Hematopoietic multipotent progenitor cell treated with erythropoietin and hydrocortisone succinate and interleukin-3 and kit ligand, for 17 days (in vitro differentiated cells): ENCODE measurements at regions not wholly inside any gene's neighbourhood (a gene's known extent, or its start where the extent isn't known, plus 50 kb on each side); places are given as distances from the start of the nearest gene placed in this dataset.
"Not testable (repeated sequence)": the region's sequence is repeated elsewhere in the genome, so short reads cannot be mapped to it uniquely, and the experiment has no call there.

Source experiments
- DNase-seq: peaks from one replicate; pipeline ENCODE4 v3.0.0-alpha.2; 2015; ENCODE audit warnings: low spot score

DNA sequence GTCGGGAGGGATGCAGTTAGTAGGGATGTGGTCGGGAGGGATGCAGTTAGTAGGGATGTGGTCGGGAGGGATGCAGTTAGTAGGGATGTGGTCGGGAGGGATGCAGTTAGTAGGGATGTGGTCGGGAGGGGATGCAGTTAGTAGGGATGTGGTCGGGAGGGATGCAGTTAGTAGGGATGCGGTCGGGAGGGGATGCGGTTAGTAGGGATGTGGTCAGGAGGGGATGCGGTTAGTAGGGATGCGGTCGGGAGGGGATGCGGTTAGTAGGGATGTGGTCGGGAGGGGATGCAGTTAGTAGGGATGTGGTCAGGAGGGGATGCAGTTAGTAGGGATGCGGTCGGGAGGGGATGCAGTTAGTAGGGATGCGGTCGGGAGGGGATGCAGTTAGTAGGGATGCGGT lies 96.2 kb downstream of the BDH1 start:
- DNase-seq: not testable (repeated sequence)

DNA sequence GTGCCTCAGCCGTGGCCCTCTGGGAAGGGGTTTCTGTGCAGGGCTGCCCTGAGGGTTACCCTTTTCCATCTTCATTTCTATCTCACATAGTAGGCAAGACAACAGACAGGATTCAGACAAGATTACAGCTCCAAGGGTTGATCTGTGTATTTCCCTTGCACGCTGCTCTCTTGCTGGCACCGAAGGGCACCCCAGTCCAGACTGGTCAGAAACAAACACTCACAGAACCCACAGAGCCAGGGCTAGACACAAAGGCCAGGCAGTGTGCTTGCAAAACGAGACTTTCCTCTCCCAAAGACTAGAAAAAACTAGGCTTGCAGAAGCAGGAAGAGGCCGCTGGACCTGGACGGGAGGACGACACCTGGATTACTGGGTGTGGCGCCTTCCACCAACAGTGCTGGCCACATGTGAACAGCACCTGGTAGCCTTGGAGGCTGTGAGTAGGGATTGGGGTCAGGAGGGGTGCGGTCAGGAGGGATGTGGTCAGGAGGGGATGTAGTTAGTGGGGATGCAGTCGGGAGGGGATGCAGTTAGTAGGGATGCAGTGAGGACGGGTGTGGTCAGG lies 96.8 kb downstream of the BDH1 start:
- DNase-seq: no peak

DNA sequence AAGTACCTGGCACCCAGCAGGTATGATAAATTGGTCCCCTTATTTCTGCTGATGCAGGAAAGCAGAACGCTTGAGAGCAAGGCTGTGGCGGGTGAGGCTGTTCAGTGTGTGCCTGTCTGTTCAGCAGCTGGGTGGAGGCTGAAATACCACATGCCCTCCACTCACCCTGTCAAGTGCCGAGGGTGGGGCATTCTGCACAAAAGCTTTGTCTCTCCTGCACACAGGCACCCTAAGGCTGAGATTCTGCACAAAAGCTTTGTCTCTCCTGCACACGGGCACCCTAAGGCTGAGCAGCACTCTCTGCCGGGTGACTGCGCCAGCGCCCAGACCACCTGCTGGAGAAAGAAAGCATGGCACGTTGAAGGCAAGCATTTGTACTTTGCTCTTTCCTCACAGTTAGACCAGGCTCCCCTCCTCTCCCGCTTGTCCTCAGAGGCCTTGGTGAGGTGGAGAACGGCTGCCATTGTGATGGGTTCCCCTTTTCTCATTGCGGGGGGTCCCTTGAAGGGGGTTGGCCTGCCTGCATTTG lies 97.5 kb downstream of the BDH1 start:
- DNase-seq: no peak

DNA sequence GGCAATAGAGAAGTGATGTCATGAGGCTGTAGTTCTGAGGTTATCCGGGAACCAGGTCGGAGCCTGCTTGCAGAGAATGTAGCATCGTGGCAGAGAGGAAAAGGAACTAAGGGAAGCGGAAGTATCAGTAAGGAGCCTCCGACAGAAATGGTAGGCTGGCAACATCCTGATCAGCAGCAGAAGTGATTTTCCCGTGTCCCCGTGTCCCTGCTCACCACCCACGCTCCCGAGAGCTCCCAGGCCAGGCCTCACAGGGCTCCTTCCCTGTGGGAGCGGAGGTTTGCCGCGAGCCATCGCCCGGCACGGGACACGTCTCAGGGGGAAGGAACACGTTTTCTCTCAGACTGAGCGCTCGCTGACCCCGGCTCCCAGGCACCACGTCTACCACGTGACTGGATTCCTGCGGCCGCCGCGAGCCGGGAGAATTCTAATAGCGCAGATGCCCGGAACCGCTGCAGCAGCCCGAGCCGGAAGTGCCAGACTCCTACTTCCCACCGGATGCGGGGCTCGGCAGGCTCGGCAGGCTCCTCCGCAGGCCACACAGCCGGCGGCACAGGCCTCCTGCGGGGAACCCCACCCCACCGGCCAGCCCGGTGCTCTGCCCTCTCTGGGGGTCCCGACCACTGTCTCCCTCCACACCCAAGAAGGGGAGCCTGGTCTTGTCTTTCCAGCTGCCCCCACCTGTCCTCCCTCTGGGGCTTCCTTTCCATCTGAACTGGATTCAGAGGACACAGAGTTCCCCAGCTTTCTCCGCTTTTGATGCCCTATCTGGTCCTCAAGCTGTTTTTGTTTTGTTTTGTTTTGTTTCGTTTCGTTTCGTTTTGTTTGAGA lies 99.3 kb downstream of the BDH1 start:
- no peak for DNase-seq

DNA sequence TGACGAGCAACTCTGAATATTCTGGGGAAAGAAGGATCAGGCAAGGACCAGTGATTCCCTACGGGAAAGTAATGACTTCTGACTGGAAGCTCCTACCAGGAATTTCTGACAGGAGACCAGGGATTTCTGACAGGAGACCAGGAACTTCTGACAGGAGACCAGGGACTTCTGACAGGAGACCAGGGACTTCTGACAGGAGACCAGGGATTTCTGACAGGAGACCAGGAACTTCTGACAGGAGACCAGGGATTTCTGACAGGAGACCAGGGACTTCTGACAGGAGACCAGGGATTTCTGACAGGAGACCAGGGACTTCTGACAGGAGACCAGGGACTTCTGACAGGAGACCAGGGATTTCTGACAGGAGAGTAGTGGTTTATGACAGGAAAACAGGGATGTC lies 100.9 kb downstream of the BDH1 start:
- not testable (repeated sequence) for DNase-seq

DNA sequence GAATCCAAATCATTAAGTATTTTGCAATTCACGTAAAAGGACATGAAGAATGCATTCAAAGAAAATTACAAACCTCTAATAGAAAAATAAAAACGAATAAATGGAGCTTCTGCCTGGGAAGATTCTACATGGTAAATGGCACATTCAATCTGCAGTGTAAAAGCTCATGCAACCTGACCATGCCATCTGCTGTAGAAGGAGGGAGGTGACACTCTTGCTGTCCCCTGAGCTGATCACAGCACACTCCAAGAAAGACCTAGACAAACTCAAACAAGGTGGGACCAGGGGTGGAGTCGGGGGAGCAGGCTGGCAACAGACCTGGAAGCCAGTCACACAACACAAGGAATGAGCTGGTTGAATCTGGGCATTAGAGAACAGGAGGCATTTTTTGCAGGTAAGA lies 101.8 kb downstream of the BDH1 start:
- no peak for DNase-seq

DNA sequence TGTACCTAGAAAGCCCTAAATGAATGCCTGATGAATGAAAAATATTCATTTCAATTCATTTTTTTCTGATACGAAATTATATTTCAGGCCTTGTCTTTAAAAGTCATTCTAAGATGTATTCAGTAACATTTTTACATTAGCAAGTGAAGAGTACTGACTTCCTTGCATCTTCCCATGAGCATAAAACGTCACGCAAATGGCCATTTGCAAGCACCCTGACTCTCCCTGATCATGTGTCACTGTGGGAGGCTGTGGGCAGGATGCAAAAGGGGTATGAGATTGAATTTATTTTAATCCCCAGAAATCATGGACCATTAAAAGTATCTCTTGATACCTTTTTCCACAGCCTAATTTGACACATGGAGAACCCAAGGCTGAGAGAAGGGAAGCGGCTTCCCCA lies 105.0 kb downstream of the BDH1 start:
- DNase-seq: no peak

DNA sequence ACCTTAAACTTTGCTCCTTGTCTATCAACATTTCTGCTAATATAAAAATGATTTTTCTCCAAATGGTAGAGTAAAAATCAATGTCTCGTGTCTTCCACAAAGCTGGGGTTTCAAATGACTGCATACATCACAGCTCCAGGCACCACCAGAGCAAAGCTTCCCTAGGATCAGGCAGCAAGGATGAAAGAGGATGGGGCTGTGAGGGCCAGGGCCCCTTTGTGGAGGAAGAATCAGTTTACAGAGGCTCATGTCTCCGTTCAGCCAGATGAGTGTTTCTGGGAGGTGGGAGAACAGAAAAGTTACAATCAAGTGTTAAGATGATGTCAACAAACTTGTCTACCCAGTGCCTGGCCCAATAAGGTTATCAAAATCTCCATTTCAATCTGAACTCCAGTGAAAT lies 105.5 kb downstream of the BDH1 start:
- DNase-seq: no peak

DNA sequence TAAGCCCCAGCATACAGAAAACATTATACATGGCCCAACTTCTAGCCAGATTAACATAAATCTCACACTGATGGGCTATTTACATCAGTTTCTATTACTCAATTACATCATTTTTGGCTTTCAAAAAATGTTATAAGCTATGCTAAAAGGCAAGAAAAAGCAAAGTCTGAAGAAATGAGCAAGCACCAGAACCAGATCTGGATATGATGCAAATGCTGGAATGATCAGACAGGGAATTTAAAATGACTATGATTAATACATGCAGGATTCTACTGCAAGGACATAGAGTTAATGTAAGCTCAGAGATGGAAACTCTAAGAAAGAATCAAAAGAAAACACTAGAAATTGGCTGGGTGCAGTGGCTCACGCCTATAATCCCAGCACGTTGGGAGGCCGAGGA lies 106.6 kb downstream of the BDH1 start:
- not testable (repeated sequence) for DNase-seq

DNA sequence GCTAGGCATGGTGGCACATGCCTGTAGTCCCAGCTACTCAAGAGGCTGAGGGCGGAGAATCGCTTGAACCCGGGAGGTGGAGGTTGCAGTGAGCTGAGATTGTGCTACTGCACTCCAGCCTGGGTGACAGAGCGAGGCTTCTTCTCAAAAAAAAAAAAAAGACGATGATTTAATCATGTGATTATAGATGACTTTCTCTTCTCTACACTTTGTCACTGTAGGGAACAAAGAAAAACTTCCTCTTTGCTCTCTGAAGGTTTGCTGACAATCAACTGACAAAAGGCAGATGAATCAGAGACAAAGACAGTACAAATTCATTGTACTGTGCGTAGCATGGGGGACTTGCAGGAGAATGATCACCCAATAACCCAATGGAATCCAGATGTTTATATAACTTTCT lies 108.0 kb downstream of the BDH1 start:
- not testable (repeated sequence) for DNase-seq

DNA sequence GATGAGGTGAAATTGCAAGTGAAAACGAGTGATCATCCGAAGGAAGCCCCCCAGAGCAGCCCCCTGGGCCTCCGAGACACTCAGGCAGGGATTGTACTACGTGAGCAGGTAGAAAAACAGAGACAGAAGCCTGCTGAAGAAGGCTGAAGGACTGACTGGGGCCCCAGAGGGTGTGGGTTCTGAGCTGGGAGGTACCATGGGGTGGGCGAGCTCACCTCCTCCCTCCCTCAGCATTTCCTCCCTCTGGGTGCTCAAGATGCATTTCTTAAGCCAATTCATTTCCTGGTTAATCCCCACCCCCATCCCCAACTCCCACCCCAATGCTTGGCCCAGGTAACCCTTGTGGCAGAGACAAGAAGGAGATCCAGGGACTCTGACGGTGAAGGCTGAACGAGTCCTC lies 108.7 kb downstream of the BDH1 start:
- DNase-seq: no peak

DNA sequence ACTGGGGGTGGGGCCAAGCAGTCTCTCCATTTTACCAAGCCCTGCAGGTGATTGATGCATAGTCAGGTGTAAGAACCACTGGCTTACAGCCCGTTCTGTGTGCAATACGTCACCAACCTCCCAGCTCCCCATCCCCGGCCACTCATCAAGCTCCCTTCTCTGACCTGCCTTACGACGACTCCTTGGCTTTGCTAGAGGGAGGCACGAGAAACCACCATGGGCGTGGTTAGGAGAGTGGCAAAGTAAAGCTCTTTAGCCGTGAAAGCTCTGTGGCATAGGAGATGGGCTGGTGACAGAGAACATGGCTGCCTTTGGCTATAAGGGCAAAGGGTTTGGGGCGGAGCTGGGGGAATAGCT lies 109.1 kb downstream of the BDH1 start:
- no peak for DNase-seq

DNA sequence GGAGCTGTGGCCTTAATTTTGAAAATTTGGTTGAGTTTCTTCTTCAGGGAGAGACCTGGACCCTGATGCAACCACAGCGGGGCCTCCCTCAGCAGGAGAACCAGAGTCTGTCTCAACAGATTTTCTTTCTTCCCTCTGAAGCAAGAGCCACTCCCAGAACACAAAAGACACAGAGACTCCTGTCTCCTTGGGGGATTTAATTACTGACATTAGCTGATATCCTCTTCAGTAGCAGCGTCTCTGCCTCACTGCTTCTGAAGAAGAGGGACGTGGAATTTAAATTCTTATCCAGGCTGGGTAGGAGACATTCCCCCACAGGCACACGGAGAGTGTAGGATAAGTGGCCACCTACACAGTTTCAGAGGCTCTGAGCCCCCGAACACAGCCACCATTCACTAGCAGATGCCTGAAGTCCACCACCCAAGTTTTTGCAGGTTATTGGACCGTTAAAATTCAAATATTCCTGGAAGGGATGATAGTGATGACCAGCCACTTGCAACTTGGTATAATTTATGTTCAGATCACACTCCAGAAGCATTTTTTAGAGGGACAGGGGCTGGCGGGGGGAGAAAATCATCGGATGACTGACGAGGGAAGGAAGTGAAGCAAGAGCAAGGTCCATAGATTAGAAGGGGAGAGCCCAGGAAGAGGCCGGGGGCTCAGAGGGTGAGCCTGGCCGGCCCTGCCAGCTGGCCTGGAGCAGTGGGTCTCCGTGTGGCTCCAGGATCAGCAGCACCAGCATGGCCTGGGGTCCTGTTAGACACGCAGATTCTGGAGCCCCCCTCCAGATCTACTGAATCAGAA lies 109.7 kb downstream of the BDH1 start:
- DNase-seq: no peak

DNA sequence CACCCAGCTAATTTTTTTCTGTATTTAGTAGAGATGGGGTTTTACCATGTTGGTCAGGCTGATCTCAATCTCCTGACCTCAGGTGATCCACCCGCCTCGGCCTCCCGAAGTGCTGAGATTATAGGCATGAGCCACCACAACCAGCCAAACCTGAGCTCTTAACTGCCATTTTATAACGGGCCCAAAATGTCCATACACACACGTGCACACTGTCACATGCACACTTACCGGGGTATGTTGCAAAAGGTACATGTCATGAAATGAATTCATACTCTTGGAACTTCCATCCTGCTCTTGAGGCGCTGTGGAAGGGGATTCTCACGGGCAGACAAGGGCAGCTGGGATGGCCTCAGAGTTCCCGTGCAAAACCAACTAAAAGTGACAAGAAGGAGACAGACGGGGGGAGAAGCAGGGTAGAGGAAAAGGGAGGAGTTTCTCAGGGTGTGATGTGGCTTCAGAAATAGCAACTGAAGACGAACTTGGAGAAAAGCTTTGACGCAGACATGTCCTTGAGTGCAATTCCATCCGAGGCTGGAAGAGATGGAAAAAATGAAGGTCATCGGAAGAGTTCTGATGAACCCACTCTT lies 110.9 kb downstream of the BDH1 start:
- no peak for DNase-seq

DNA sequence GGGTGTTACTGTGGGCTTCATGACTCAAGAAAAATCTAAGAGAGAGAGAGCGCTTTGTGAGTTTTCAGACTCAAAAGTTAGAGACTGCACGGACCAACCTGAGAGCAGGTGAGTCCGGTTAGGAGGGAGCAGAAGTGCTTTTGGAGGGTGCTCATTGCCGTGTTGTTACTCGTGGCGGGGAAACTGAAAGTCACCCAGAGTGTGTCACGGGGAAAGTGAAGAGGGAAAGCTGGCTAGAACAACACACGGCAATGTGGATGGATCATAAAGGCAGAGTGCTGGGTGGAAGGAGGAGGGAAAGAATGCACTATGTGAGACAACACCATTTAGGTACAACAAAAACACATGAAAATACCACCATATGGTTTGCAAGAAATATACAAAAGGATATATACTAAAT lies 112.3 kb downstream of the BDH1 start:
- DNase-seq: no peak

DNA sequence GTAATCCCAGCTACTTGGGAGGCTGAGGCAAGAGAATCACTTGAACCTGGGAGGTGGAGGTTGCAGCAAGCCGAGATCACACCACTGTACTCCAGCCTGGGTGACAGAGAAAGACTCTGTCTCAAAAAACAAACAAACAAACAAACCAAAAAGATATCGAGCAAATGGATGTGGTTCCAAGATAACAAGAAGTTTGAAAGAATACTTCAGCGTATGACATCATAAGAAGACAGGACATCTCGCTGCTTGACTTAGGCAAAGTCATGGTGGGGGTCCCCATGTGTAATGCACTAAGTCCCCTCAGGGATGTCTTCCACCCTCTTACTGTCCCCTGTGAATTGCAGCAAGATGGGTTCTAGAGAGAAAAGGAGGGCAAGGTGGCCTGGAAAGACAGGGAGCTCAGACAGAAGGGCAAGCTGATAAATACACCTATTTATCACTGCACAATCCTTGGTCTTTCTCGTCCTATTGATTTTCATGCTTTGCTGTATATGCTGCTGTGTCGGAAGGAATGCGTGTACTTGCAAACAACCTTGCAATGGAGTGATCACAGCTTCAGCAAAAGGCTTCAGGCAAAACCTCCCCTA lies 115.0 kb downstream of the BDH1 start:
- no peak for DNase-seq

DNA sequence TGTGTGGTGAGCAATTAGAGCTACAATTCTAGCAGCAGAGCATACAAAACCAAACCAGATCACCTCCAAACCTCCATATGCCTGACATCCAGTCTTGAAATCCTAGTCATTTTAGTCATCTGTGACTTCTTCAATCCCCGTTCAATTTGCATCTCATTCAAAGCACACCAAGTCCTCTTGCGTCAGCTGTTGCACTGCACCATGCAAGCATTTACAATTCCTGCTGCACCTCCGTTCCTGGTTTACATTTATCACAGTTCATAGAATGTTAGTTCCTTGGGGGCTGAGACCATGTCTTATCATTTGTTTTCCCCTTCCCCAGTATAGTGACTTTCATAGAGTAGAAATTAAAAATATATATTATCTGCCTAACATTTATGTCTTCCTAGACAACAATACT lies 116.9 kb downstream of the BDH1 start:
- no peak for DNase-seq

DNA sequence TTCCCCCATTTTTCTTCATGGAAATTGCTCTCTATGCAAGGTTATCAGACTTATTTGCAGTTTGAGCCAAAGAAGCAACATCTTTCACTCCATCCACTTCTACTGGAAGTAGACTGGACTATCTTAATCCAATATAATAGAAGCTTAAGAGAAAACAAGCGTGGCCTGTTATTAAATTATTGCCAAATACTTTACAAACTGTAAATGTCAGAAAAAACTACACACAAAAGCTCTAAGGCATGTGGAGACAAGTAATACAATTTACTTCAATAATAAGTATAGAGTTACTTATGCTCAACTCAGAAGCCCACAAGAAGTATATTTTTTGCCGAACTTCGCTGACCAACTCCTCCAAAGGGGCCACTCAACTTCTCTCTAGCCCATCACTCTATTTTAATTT lies 120.3 kb downstream of the BDH1 start:
- DNase-seq: no peak

DNA sequence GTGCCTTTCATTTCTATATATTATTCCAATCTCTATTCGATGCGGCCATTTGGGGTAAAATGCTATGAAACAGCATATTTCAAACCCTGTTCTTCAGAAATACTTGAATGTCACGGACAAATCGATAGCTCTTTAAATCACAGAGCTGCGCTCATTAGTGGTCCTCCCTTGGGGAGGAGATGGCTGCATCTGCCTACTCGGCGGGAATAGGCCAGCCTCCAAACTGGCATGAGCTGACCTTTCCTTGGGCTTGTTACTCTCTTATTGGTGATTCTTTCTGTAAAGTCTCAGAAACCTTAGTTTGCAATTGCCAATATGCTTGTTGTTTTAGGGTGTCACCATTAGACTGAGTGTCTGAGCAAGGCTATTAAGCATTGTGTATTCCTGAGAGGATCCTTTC lies 120.9 kb downstream of the BDH1 start:
- no peak for DNase-seq

DNA sequence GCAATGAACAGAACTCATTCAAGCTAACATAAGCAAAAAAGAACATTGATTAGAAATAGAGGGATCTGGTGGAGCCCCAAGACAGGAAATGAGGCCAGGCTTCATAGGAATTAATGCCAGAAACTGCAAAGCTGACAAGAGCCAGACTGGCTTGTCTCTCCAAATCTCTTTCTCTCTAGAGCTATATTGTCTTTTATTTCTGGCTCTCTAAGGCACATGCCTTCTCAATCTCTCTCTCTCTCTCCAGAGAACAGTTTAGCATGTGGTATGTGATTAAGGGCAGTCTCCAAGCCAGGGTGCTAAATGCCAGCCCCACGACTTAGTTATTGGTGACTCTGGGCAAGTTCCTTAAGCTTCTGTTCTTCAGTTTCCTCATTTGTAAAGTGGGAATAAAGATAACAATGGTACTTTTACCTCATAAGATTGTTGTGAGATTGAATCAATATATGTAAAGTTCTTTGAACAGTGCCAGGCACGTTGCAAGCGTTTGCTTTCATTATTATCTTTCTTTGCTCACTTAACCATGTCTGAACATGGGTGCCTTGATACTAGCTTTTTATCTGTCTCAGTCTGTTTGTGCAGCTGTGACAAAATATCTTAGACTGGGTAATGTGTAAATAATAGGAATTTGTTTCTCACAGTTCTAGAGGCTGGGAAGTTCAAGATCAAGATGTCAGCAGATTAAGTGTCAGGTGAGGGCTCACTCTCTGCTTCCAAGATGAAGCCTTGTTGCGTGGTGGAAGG lies 123.2 kb downstream of the BDH1 start:
- DNase-seq: no peak

DNA sequence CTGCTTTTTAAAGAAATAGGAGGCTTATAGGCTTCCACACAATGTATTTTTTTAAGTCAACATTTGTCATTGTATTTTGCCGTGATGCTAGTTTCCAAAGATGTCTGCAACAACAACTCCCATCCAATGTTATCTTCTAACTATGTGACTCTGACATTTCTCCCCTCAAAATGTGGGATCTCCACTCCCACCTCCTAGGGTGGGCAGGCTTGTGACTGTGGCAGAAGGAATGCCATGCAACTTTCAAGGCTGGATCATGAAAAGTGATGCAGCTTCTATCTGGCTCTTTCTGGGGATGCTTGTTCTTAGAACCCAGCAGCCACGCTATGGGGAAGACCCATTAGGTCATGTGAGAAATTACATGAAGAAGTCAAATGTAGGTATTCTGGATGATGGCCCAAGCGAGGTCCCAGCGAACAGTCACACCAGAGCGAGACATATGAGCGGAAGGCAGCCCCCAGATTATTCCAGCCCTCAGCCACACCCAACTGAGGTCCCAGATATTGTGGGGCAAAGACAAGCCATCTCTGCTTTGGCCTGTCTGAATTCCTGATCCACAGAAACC lies 124.3 kb downstream of the BDH1 start:
- DNase-seq: no peak
